ENCODE measurements at regions not wholly inside any gene's neighbourhood (a gene's known extent, or its start where the extent isn't known, plus 50 kb on each side); places are given as distances from the start of the nearest gene placed in this dataset.

DNA sequence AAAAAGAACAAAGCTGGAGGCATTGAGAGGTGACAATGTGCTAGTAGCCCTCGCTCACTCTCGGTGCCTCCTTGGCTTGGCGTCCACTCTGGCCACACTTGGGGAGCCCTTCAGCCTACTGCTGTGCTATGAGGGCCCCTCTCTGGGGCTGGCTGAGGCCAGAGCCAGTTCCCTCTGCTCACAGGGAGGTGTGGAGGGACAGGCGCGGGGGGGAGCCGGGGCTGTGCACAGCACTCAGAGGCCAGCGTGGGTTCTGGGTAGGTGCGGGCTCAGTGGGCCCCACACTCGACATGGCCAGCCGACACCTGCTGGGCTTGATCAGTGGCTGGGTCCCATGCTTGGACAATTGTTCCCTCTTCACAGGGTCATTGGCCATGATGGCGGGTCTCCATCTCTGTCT is 202.5 kb upstream of the GRAMD2B start (continued):
- TF ChIP-seq, protein P1, sequence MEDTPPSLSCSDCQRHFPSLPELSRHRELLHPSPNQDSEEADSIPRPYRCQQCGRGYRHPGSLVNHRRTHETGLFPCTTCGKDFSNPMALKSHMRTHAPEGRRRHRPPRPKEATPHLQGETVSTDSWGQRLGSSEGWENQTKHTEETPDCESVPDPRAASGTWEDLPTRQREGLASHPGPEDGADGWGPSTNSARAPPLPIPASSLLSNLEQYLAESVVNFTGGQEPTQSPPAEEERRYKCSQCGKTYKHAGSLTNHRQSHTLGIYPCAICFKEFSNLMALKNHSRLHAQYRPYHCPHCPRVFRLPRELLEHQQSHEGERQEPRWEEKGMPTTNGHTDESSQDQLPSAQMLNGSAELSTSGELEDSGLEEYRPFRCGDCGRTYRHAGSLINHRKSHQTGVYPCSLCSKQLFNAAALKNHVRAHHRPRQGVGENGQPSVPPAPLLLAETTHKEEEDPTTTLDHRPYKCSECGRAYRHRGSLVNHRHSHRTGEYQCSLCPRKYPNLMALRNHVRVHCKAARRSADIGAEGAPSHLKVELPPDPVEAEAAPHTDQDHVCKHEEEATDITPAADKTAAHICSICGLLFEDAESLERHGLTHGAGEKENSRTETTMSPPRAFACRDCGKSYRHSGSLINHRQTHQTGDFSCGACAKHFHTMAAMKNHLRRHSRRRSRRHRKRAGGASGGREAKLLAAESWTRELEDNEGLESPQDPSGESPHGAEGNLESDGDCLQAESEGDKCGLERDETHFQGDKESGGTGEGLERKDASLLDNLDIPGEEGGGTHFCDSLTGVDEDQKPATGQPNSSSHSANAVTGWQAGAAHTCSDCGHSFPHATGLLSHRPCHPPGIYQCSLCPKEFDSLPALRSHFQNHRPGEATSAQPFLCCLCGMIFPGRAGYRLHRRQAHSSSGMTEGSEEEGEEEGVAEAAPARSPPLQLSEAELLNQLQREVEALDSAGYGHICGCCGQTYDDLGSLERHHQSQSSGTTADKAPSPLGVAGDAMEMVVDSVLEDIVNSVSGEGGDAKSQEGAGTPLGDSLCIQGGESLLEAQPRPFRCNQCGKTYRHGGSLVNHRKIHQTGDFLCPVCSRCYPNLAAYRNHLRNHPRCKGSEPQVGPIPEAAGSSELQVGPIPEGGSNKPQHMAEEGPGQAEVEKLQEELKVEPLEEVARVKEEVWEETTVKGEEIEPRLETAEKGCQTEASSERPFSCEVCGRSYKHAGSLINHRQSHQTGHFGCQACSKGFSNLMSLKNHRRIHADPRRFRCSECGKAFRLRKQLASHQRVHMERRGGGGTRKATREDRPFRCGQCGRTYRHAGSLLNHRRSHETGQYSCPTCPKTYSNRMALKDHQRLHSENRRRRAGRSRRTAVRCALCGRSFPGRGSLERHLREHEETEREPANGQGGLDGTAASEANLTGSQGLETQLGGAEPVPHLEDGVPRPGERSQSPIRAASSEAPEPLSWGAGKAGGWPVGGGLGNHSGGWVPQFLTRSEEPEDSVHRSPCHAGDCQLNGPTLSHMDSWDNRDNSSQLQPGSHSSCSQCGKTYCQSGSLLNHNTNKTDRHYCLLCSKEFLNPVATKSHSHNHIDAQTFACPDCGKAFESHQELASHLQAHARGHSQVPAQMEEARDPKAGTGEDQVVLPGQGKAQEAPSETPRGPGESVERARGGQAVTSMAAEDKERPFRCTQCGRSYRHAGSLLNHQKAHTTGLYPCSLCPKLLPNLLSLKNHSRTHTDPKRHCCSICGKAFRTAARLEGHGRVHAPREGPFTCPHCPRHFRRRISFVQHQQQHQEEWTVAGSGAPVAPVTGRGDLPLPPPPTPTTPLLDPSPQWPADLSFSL (CRISPR knock-in tag; IDR thresholded peaks at IDR 0.05): no peak
- TF ChIP-seq ZNF207 (IDR thresholded peaks at IDR 0.05; ENCODE audit: borderline replicate concordance): no peak
- TF ChIP-seq ZFP90 (CRISPR knock-in tag; IDR thresholded peaks at IDR 0.05; ENCODE audit: borderline replicate concordance): no peak

DNA sequence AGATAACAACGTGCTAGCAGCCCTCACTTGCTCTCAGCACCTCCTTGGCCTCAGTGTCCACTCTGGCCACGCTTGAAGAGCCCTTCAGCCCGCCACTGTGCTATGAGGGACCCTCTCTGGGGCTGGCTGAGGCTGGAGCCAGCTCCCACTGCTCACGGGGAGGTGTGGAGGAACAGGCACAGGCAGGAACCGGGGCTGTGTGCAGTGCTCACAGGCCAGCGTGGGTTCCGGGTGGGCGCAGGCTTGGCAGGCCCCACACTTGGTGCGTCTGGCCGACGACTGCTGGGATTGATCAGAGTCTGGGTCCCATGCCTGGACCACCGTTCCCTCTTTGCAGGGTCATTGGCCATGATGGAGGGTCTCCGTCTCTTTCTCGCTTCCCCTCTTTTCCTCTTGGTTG is 194.3 kb upstream of the GRAMD2B start:
- no peaks in the 10 kb centered on the region for H3K4me1 ChIP-seq (ENCODE audit: insufficient read depth, low read length)
- no peak for FAIRE-seq
- no peak overlapping the region for H3K4me2 ChIP-seq (ENCODE audit: low read depth, low read length)
- H3K27me3 ChIP-seq (ENCODE audit: control insufficient read depth in 1 of 2, insufficient read depth in 2 of 2, low read length in 2 of 2): no peaks in the 10 kb centered on the region; a peak in 1 of 5 replicates
- no peaks in the 10 kb centered on the region for H3K79me2 ChIP-seq (ENCODE audit: insufficient read depth, low read length)
- intact Hi-C loops (cut with micrococcal nuclease; ENCODE audit: unreplicated experiment) (no loop called here), in situ Hi-C loops (cut with HindIII; ENCODE audit: extremely low pct_ligation_motif_present, low pct_unique_long_range_greater_than_20kb) (no loop called here)
- POLR2A ChIA-PET: no interaction called here
- CTCF ChIA-PET (ENCODE audit: low intra/inter-chr PET ratio, low total read pairs): no interaction called here
- no TSS peak for BruUV-seq (replicated peaks)
- no peak overlapping the region for H2AFZ ChIP-seq (ENCODE audit: low read length)
- no peak for ATAC-seq
- DNase-seq (ENCODE audit: low spot score): no peak
- WGBS (ENCODE audit: low lambda C conversion rate): 53% methylated on average over 9 of the region's 14 CpGs
- no peaks in the 10 kb centered on the region for H3K9me3 ChIP-seq (ENCODE audit: low read length)
- H3K4me3 ChIP-seq (replicated peaks in 1 of 3; ENCODE audit: insufficient read depth in 1 of 3, low read depth in 2 of 3, low read length in 3 of 3): no peak overlapping the region
- H3K9ac ChIP-seq (ENCODE audit: insufficient read depth, low read depth, low read length): no peak overlapping the region
- TF ChIP-seq ZNF605 (CRISPR knock-in tag; IDR thresholded peaks at IDR 0.05) (no peak), ZBTB8A (CRISPR knock-in tag; IDR thresholded peaks at IDR 0.05; ENCODE audit: borderline replicate concordance, low read depth) (no peak), XBP1 (CRISPR knock-in tag; IDR thresholded peaks at IDR 0.05) (no peak), DNMT3B (CRISPR knock-in tag; conservative IDR thresholded peaks at IDR 0.05) (no peak)
- TF ChIP-seq, protein P2, sequence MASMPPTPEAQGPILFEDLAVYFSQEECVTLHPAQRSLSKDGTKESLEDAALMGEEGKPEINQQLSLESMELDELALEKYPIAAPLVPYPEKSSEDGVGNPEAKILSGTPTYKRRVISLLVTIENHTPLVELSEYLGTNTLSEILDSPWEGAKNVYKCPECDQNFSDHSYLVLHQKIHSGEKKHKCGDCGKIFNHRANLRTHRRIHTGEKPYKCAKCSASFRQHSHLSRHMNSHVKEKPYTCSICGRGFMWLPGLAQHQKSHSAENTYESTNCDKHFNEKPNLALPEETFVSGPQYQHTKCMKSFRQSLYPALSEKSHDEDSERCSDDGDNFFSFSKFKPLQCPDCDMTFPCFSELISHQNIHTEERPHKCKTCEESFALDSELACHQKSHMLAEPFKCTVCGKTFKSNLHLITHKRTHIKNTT (CRISPR knock-in tag; IDR thresholded peaks at IDR 0.05): no peak
- TF ChIP-seq, protein P3, sequence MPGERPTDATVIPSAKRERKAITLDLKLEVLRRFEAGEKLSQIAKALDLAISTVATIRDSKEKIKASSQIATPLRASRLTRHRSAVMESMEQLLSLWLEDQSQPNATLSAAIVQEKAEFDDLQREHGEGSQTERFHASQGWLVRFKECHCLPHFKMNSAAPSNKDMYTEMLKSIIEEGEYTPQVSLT (CRISPR knock-in tag; IDR thresholded peaks at IDR 0.05; ENCODE audit: borderline replicate concordance, low read depth): no peak
- TF ChIP-seq, protein P4, sequence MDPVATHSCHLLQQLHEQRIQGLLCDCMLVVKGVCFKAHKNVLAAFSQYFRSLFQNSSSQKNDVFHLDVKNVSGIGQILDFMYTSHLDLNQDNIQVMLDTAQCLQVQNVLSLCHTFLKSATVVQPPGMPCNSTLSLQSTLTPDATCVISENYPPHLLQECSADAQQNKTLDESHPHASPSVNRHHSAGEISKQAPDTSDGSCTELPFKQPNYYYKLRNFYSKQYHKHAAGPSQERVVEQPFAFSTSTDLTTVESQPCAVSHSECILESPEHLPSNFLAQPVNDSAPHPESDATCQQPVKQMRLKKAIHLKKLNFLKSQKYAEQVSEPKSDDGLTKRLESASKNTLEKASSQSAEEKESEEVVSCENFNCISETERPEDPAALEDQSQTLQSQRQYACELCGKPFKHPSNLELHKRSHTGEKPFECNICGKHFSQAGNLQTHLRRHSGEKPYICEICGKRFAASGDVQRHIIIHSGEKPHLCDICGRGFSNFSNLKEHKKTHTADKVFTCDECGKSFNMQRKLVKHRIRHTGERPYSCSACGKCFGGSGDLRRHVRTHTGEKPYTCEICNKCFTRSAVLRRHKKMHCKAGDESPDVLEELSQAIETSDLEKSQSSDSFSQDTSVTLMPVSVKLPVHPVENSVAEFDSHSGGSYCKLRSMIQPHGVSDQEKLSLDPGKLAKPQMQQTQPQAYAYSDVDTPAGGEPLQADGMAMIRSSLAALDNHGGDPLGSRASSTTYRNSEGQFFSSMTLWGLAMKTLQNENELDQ (CRISPR knock-in tag; IDR thresholded peaks at IDR 0.05; ENCODE audit: borderline replicate concordance): no peak
- H3K27ac ChIP-seq (ENCODE audit: extremely low read length, insufficient read depth, low read length): no peak overlapping the region
- no peaks in the 10 kb centered on the region for H3K36me3 ChIP-seq (replicated peaks in 1 of 2; ENCODE audit: control insufficient read depth in 1 of 2, insufficient read depth in 2 of 2, low read length in 2 of 2)
- no peaks in the 10 kb centered on the region for H4K20me1 ChIP-seq (ENCODE audit: insufficient read depth, low read length)

Data from HepG2 (cell line).